Calu3 (cell line): ENCODE measurements at regions not wholly inside any gene's neighbourhood (a gene's known extent, or its start where the extent isn't known, plus 50 kb on each side); places are given as distances from the start of the nearest gene placed in this dataset.
"Not testable (repeated sequence)": the region's sequence is repeated elsewhere in the genome, so short reads cannot be mapped to it uniquely, and the experiment has no call there.

Experiments used
- BruUV-seq: library from RNA; stranded (reverse); fragments of 400-500 nt; replicated peaks from 2 replicates; lab custom pipeline; 2021; lab: Mats Ljungman, UMichigan
- CTCF ChIA-PET: fragments of 300-600 bp; sonication (Branson Sonifier 250); formaldehyde crosslinking; loops from one replicate; lab custom pipeline; 2022; ENCODE audit warnings: antibody characterized with exemption; lab: Charles Lee
- DNase-seq: peaks from one replicate; pipeline ENCODE4 v3.0.0; 2022
- H3K27ac Mint-ChIP-seq: one replicate; pipeline ENCODE4 v1.8.0; 2022; ENCODE audit warnings: mixed read lengths; ENCODE audit not compliant: unreplicated experiment
- H3K27me3 Mint-ChIP-seq: one replicate; pipeline ENCODE4 v1.8.0; 2022; ENCODE audit warnings: mixed read lengths; ENCODE audit not compliant: unreplicated experiment
- H3K36me3 Mint-ChIP-seq: one replicate; pipeline ENCODE4 v1.8.0; 2022; ENCODE audit warnings: mild to moderate bottlenecking, moderate library complexity, mixed read lengths; ENCODE audit not compliant: insufficient read depth, unreplicated experiment
- H3K4me1 Mint-ChIP-seq: one replicate; pipeline ENCODE4 v1.8.0; 2022; ENCODE audit warnings: mild to moderate bottlenecking, low read depth, mixed read lengths; ENCODE audit not compliant: unreplicated experiment
- H3K4me3 Mint-ChIP-seq: one replicate; pipeline ENCODE4 v1.8.0; 2022; ENCODE audit warnings: mild to moderate bottlenecking, low read depth, moderate library complexity, mixed read lengths; ENCODE audit not compliant: unreplicated experiment
- H3K9me3 Mint-ChIP-seq: one replicate; pipeline ENCODE4 v1.8.0; 2022; ENCODE audit warnings: low read depth, mixed read lengths; ENCODE audit not compliant: unreplicated experiment
- intact Hi-C: fragments of 100-400 bp; cut with micrococcal nuclease; formaldehyde crosslinking; loops from one replicate; pipeline ENCODE4 v1.10.0; 2022; ENCODE audit not compliant: unreplicated experiment
- TF ChIP-seq, protein P1 (sequence below): fragments of 200-600 bp; IDR thresholded peaks from one replicate; pipeline ENCODE4 v1.8.0; 2022; ENCODE audit warnings: antibody characterized with exemption; ENCODE audit not compliant: unreplicated experiment

DNA sequence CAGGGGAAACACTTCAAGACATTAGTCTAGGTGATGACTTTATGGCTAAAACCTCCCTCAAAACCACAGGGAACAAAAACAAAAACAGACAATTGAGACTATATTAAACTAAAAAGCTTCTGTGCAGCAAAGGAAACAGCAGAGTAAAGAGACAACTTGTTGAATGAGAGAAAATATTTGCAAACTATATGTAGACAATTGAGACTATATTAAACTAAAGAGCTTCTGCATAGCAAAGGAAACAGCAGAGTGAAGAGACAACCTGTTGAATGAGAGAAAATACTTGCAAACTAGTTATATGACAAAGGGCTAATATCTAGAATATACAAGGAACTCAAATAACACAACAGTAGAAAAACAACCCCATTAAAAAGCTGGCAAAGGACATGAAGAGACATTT, 136.4 kb downstream of the IBTK start:
- TF ChIP-seq, protein P1, sequence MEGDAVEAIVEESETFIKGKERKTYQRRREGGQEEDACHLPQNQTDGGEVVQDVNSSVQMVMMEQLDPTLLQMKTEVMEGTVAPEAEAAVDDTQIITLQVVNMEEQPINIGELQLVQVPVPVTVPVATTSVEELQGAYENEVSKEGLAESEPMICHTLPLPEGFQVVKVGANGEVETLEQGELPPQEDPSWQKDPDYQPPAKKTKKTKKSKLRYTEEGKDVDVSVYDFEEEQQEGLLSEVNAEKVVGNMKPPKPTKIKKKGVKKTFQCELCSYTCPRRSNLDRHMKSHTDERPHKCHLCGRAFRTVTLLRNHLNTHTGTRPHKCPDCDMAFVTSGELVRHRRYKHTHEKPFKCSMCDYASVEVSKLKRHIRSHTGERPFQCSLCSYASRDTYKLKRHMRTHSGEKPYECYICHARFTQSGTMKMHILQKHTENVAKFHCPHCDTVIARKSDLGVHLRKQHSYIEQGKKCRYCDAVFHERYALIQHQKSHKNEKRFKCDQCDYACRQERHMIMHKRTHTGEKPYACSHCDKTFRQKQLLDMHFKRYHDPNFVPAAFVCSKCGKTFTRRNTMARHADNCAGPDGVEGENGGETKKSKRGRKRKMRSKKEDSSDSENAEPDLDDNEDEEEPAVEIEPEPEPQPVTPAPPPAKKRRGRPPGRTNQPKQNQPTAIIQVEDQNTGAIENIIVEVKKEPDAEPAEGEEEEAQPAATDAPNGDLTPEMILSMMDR = no peak
- Mint-ChIP-seq H3K9me3 (peaks cover 7% of the 10 kb centered on the region), H3K4me1 (no peaks in the 10 kb centered on the region), H3K27ac (no peak overlapping the region), H3K36me3 (no peaks in the 10 kb centered on the region), H3K4me3 (no peak overlapping the region), H3K27me3 (no peaks in the 10 kb centered on the region)
- CTCF ChIA-PET = no interaction called here
- intact Hi-C loops = no loop called here
- no peak for DNase-seq
- no TSS peak for BruUV-seq

DNA sequence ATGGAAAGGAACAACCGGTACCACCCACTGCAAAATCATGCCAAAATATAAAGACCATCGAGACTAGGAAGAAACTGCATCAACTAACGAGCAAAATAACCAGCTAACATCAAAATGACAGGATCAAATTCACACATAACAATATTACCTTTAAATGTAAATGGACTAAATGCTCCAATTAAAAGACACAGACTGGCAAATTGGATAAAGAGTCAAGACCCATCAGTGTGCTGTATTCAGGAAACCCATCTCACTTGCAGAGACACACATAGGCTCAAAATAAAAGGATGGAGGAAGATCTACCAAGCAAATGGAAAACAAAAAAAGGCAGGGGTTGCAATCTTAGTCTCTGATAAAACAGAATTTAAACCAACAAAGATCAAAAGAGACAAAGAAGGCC, 144.4 kb downstream of the IBTK start:
- H3K27ac Mint-ChIP-seq, intact Hi-C loops, H3K4me1 Mint-ChIP-seq, BruUV-seq, DNase-seq, H3K4me3 Mint-ChIP-seq, H3K9me3 Mint-ChIP-seq, H3K36me3 Mint-ChIP-seq, H3K27me3 Mint-ChIP-seq, CTCF ChIA-PET: not testable (repeated sequence)

GRCh38 chr6:82101374-82102114, 146.0 kb downstream of the IBTK start:
- H3K36me3 Mint-ChIP-seq, CTCF ChIA-PET, H3K27me3 Mint-ChIP-seq, BruUV-seq, H3K27ac Mint-ChIP-seq, intact Hi-C loops, DNase-seq, H3K9me3 Mint-ChIP-seq: not testable (repeated sequence)
- H3K4me1 Mint-ChIP-seq = peaks cover 16% of the 10 kb centered on the region
- peak overlapping the region; percentile 52 for H3K4me3 Mint-ChIP-seq

DNA sequence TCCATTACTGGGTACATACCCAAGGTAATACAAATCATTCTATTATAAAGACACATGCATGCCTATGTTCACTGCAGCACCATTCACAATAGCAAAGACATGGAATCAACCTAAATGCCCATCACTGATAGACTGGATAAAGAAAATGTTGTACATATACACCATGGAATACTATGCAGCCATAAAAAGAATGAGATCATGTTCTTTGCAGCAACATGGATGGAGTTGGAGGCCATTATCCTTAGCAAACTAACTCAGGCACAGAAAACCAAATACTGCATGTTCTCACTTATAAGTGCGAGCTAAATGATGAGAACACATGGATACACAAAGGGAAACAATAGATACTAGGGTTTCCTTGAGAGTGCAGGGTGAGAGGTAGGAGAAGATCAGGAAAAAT, 146.8 kb downstream of the IBTK start:
- H3K27ac Mint-ChIP-seq, CTCF ChIA-PET, H3K27me3 Mint-ChIP-seq, intact Hi-C loops, BruUV-seq, H3K9me3 Mint-ChIP-seq, H3K36me3 Mint-ChIP-seq, DNase-seq: not testable (repeated sequence)
- H3K4me3 Mint-ChIP-seq = peak overlapping the region; percentile 52
- H3K4me1 Mint-ChIP-seq = peaks cover 16% of the 10 kb centered on the region

DNA sequence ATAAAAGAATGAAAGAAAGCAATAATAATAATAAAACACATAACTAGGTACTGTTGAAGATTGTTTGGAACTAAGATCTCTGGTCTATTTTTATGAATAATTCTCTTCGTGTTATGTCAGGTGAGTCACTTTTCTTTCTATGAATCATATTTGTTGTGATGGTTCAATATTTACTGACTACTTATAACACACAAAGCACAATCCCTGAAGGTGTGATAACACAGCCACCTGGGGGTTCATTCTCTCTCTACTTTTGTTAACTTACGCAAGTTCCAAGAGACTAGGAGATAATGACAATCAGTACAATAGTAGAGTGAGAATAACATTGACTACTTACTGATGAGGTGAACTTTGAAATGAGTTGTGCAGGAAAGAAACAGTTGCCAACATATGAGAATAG, 149.9 kb downstream of the IBTK start:
- no peak overlapping the region for H3K4me3 Mint-ChIP-seq
- TF ChIP-seq, protein P1 = no peak
- intact Hi-C loops = no loop called here
- peaks cover 16% of the 10 kb centered on the region for H3K4me1 Mint-ChIP-seq
- H3K36me3 Mint-ChIP-seq = peaks cover 7% of the 10 kb centered on the region
- no peaks in the 10 kb centered on the region for H3K9me3 Mint-ChIP-seq
- no peak for DNase-seq
- no peak overlapping the region for H3K27ac Mint-ChIP-seq
- BruUV-seq = no TSS peak
- CTCF ChIA-PET = no interaction called here
- no peaks in the 10 kb centered on the region for H3K27me3 Mint-ChIP-seq

DNA sequence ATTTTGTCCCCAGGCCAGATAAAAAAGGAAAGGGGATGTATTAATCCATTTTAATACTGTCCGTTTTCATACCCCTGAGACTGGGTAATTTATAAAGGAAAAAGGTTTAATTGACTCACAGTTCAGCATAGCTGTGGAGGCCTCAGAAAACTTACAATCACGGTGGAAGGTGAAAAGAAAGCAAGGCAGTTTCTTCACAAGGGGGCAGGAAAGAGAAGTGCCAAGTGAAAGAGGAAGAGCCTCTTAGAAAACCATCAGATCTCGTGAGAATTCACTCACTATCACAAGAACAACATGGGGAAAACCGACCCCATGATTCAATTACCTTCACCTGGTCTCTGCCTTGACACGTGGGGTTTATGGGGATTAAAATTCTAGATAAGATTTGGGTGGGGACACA, 152.5 kb downstream of the IBTK start:
- H3K27me3 Mint-ChIP-seq = no peaks in the 10 kb centered on the region
- peaks cover 16% of the 10 kb centered on the region for H3K4me1 Mint-ChIP-seq
- BruUV-seq = no TSS peak
- no peaks in the 10 kb centered on the region for H3K36me3 Mint-ChIP-seq
- intact Hi-C loops = no loop called here
- TF ChIP-seq, protein P1 = no peak
- no peaks in the 10 kb centered on the region for H3K9me3 Mint-ChIP-seq
- no peak overlapping the region for H3K4me3 Mint-ChIP-seq
- CTCF ChIA-PET = interaction anchor here (1.3 kb wide), 1 partner anchor 49 kb away, joined by 3 read pairs; no protein-coding TSS in a partner anchor
- H3K27ac Mint-ChIP-seq = no peak overlapping the region
- no peak for DNase-seq
